ENCODE measurements at regions not wholly inside any gene's neighbourhood (a gene's known extent, or its start where the extent isn't known, plus 50 kb on each side); places are given as distances from the start of the nearest gene placed in this dataset.

- TF ChIP-seq ZNF416 (CRISPR knock-in tag; IDR thresholded peaks at IDR 0.05), result no peak
- no peak for TF ChIP-seq SOX15 (CRISPR knock-in tag; IDR thresholded peaks at IDR 0.05)
These were observed 322.5 kb downstream of the HACE1 start (continued) for GRCh38 chr6:104537180-104537579.

GRCh38 chr6:104532462-104532861, 327.3 kb downstream of the HACE1 start:
- ChIA-PET CTCF (no interaction called here), POLR2A (no interaction called here)
- H3K27me3 Mint-ChIP-seq (ENCODE audit: low read depth), result no peaks in the 10 kb centered on the region; the same call in 1 of the 2 replicates
- H3K4me3 Mint-ChIP-seq, result no peak overlapping the region
- H3K36me3 Mint-ChIP-seq, result no peaks in the 10 kb centered on the region
- no peak for ATAC-seq
- no peak for DNase-seq (ENCODE audit: low spot score)
- H3K4me1 Mint-ChIP-seq, result peaks cover 7% of the 10 kb centered on the region
- H3K27ac Mint-ChIP-seq, result no peak overlapping the region
- TF ChIP-seq GABPB1 (CRISPR knock-in tag; IDR thresholded peaks at IDR 0.05), result no peak
- no peak for TF ChIP-seq ZNF396 (CRISPR knock-in tag; IDR thresholded peaks at IDR 0.05; ENCODE audit: borderline replicate concordance)
- TF ChIP-seq TEAD4 (CRISPR knock-in tag; IDR thresholded peaks at IDR 0.05), result no peak
- no peak for TF ChIP-seq ZNF281 (CRISPR knock-in tag; IDR thresholded peaks at IDR 0.05)
- TF ChIP-seq ZMAT4 (CRISPR knock-in tag; IDR thresholded peaks at IDR 0.05), result no peak
- TF ChIP-seq ZNF671 (CRISPR knock-in tag; IDR thresholded peaks at IDR 0.05), result no peak
- TF ChIP-seq IRF1 (CRISPR knock-in tag; IDR thresholded peaks at IDR 0.05), result no peak
- no peak for TF ChIP-seq FOXK1 (CRISPR knock-in tag; IDR thresholded peaks at IDR 0.05)
- H3K9me3 Mint-ChIP-seq, result no peaks in the 10 kb centered on the region

GRCh38 chr6:104531646-104532045, 328.1 kb downstream of the HACE1 start:
- Mint-ChIP-seq H3K27me3 (ENCODE audit: low read depth) (no peaks in the 10 kb centered on the region; the same call in 1 of the 2 replicates), H3K4me3 (no peak overlapping the region), H3K9me3 (no peaks in the 10 kb centered on the region), H3K4me1 (peaks cover 13% of the 10 kb centered on the region), H3K36me3 (no peaks in the 10 kb centered on the region), H3K27ac (no peak overlapping the region)
- ChIA-PET CTCF (no interaction called here), POLR2A (no interaction called here)
- TF ChIP-seq E2F1 (CRISPR knock-in tag; IDR thresholded peaks at IDR 0.05) (no peak), CBFB (CRISPR knock-in tag; IDR thresholded peaks at IDR 0.05; ENCODE audit: low read depth) (no peak), NR3C1 (CRISPR knock-in tag; conservative IDR thresholded peaks at IDR 0.05; ENCODE audit: low read depth) (no peak), PRRX2 (CRISPR knock-in tag; IDR thresholded peaks at IDR 0.05) (no peak), GABPB1 (CRISPR knock-in tag; IDR thresholded peaks at IDR 0.05) (no peak), GTF2I (CRISPR knock-in tag; conservative IDR thresholded peaks at IDR 0.05) (no peak), CREM (CRISPR knock-in tag; IDR thresholded peaks at IDR 0.05) (no peak), ZNF396 (CRISPR knock-in tag; IDR thresholded peaks at IDR 0.05; ENCODE audit: borderline replicate concordance) (no peak), ZNF671 (CRISPR knock-in tag; IDR thresholded peaks at IDR 0.05) (no peak), ATF6 (CRISPR knock-in tag; IDR thresholded peaks at IDR 0.05) (no peak), RORB (CRISPR knock-in tag; IDR thresholded peaks at IDR 0.05) (no peak), ZNF532 (CRISPR knock-in tag; IDR thresholded peaks at IDR 0.05; ENCODE audit: borderline replicate concordance) (no peak)
- DNase-seq (ENCODE audit: low spot score) (no peak), ATAC-seq (no peak)

Data from WTC11 (cell line).